SK-N-SH (cell line): ENCODE measurements at regions not wholly inside any gene's neighbourhood (a gene's known extent, or its start where the extent isn't known, plus 50 kb on each side); places are given as distances from the start of the nearest gene placed in this dataset.

ENCODE experiments used
- CTCF ChIP-seq: fragments of 200-600 bp; sonication (generic); IDR thresholded peaks from 2 replicates; pipeline ENCODE4 v1.6.1; 2017; ENCODE audit warnings: antibody characterized with exemption, mild to moderate bottlenecking, moderate library complexity
- FOXJ3 ChIP-seq: sonication (generic); formaldehyde crosslinking; IDR thresholded peaks from 2 replicates; pipeline ENCODE4 v1.5.1; 2020; ENCODE audit warnings: mild to moderate bottlenecking, missing genetic modification reagents
- SMC3 ChIP-seq: IDR thresholded peaks from 2 replicates; pipeline ENCODE4 v1.6.1; 2012; ENCODE audit warnings: low read depth, low read length, improper control_type of control experiment
- TAF1 ChIP-seq: IDR thresholded peaks from 2 replicates; pipeline ENCODE4 v1.6.1; 2012; ENCODE audit warnings: low read depth, mild to moderate bottlenecking, low read length, moderate library complexity, borderline replicate concordance
- TEAD4 ChIP-seq: IDR thresholded peaks from 2 replicates; pipeline ENCODE4 v1.4.0; 2012; ENCODE audit warnings: mild to moderate bottlenecking, borderline replicate concordance; ENCODE audit not compliant: insufficient read depth

- no peak for TF ChIP-seq CTCF
- no peak for TF ChIP-seq TEAD4
- no peak for TF ChIP-seq TAF1
- no peak for TF ChIP-seq FOXJ3
- TF ChIP-seq SMC3: no peak
Observed at GRCh38 chr5:40043916-40044315, 619.1 kb upstream of the DAB2 start.
